Mesothelial cell of epicardium (in vitro differentiated cells): ENCODE measurements at regions not wholly inside any gene's neighbourhood (a gene's known extent, or its start where the extent isn't known, plus 50 kb on each side); places are given as distances from the start of the nearest gene placed in this dataset.

ENCODE experiments used
- DNase-seq, 2 experiments: peaks; one replicate each; pipeline ENCODE4 v3.0.0; 2021; ENCODE audit warnings: low spot score in 2 of 2; ENCODE audit not compliant: unreplicated experiment in 2 of 2
- H3K27ac Mint-ChIP-seq: 2 replicates; pipeline ENCODE4 v1.8.0; 2021; ENCODE audit warnings: mixed read lengths
- H3K27me3 Mint-ChIP-seq: 2 replicates; pipeline ENCODE4 v1.8.0; 2021; ENCODE audit warnings: low read depth, mixed read lengths
- H3K36me3 Mint-ChIP-seq: 2 replicates; pipeline ENCODE4 v1.8.0; 2021; ENCODE audit warnings: mixed read lengths
- H3K4me1 Mint-ChIP-seq: 2 replicates; pipeline ENCODE4 v1.8.0; 2021; ENCODE audit warnings: mixed read lengths
- H3K4me3 Mint-ChIP-seq: 2 replicates; pipeline ENCODE4 v1.8.0; 2021; ENCODE audit warnings: mild to moderate bottlenecking, moderate library complexity, mixed read lengths
- H3K9me3 Mint-ChIP-seq: 2 replicates; pipeline ENCODE4 v1.8.0; 2021; ENCODE audit warnings: mixed read lengths
- TF ChIP-seq, protein P1 (sequence below): fragments of 200-600 bp; sonication (generic); IDR thresholded peaks from one replicate; pipeline ENCODE4 v1.5.0; 2021; ENCODE audit warnings: antibody characterized with exemption; ENCODE audit not compliant: unreplicated experiment

DNA sequence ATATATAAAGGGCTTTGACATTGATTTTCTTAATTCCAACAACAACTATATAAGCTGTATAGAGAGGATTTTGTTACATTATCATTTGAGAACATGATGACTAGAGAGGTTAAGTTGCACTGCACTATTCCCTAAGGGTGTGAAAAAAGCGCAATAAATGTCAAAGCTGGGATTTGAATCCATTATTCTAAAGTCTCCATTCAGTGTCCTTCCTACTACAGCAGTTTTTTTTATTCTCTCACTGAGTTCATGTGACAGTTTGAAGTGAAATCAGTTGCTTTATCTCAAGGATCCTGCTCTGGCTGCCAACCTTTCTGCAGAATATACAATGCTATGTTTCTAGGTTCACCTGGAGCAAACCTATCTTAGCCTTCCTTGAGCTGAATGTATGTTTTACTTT is 177.5 kb downstream of the ANKRD50 start:
- Mint-ChIP-seq H3K4me1 (peaks cover 6% of the 10 kb centered on the region), H3K27me3 (no peaks in the 10 kb centered on the region), H3K27ac (no peak overlapping the region), H3K9me3 (no peaks in the 10 kb centered on the region), H3K36me3 (no peaks in the 10 kb centered on the region), H3K4me3 (no peak overlapping the region)
- DNase-seq: no peak
- TF ChIP-seq, protein P1, sequence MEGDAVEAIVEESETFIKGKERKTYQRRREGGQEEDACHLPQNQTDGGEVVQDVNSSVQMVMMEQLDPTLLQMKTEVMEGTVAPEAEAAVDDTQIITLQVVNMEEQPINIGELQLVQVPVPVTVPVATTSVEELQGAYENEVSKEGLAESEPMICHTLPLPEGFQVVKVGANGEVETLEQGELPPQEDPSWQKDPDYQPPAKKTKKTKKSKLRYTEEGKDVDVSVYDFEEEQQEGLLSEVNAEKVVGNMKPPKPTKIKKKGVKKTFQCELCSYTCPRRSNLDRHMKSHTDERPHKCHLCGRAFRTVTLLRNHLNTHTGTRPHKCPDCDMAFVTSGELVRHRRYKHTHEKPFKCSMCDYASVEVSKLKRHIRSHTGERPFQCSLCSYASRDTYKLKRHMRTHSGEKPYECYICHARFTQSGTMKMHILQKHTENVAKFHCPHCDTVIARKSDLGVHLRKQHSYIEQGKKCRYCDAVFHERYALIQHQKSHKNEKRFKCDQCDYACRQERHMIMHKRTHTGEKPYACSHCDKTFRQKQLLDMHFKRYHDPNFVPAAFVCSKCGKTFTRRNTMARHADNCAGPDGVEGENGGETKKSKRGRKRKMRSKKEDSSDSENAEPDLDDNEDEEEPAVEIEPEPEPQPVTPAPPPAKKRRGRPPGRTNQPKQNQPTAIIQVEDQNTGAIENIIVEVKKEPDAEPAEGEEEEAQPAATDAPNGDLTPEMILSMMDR: no peak

DNA sequence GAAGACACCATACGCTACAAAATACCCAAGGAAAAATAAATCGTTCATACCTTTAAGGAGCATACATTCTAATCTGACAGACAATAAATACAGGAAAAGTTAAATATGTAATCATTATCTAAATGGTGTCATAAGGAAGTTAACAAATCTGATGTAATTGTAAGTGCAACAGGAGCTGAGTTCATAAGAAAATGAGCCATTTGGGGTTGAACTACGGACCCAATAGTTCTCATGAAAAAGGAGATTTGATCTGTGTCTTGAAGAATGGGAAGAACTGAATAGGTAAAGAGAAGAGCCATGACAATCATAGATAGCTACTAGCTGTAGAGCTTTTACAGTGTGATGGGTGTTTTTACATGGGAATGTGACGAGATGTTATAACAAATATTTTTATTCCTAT is 175.6 kb downstream of the ANKRD50 start:
- Mint-ChIP-seq H3K9me3 (no peaks in the 10 kb centered on the region), H3K4me1 (peaks cover 3% of the 10 kb centered on the region), H3K27me3 (no peaks in the 10 kb centered on the region), H3K4me3 (no peak overlapping the region), H3K36me3 (no peaks in the 10 kb centered on the region), H3K27ac (no peak overlapping the region)
- TF ChIP-seq, protein P1: no peak
- no peak for DNase-seq

DNA sequence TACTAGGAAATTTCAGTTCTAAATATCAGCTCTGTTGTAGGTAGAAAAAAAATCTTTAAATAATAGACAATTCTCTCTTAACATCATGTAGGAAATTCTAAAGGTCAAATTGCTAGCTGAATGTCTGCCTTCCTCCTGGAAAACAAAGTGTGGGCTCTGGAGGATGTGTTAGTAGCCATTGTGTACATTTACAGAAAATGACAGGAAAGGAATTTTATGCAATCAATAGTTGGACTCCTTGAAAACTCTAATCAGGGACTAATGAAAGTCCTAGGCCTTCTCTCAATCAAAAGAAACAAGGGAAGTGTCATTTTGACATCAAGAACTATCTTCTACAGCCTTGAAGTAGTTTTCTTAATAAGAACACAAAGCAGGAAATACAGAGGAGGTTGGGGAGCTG is 174.6 kb downstream of the ANKRD50 start:
- Mint-ChIP-seq H3K4me1 (peaks cover 3% of the 10 kb centered on the region), H3K9me3 (no peaks in the 10 kb centered on the region), H3K4me3 (no peak overlapping the region), H3K27me3 (no peaks in the 10 kb centered on the region), H3K27ac (no peak overlapping the region), H3K36me3 (no peaks in the 10 kb centered on the region)
- TF ChIP-seq, protein P1: no peak
- DNase-seq: no peak

DNA sequence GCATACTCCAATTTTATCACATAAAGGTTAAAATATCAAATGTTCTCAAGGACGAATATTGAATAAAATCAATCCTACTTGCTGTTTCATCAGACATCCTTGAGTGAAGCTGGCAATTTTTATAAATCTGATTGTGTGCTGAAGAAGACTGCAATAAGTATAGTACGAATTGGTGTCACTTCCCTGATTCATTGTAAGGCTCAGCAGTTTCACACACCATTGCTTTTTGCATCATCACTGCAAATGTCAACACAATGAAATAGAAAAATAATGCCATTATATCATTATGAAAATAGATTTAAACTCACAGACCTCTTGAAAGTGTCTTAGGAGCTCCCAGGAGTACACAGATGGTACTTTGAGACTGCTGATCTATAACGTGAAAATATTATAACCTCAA is 172.5 kb downstream of the ANKRD50 start:
- TF ChIP-seq, protein P1: no peak
- Mint-ChIP-seq H3K4me1 (peaks cover 3% of the 10 kb centered on the region), H3K36me3 (no peaks in the 10 kb centered on the region), H3K27ac (no peak overlapping the region), H3K27me3 (no peaks in the 10 kb centered on the region), H3K9me3 (no peaks in the 10 kb centered on the region), H3K4me3 (no peak overlapping the region)
- DNase-seq: no peak

DNA sequence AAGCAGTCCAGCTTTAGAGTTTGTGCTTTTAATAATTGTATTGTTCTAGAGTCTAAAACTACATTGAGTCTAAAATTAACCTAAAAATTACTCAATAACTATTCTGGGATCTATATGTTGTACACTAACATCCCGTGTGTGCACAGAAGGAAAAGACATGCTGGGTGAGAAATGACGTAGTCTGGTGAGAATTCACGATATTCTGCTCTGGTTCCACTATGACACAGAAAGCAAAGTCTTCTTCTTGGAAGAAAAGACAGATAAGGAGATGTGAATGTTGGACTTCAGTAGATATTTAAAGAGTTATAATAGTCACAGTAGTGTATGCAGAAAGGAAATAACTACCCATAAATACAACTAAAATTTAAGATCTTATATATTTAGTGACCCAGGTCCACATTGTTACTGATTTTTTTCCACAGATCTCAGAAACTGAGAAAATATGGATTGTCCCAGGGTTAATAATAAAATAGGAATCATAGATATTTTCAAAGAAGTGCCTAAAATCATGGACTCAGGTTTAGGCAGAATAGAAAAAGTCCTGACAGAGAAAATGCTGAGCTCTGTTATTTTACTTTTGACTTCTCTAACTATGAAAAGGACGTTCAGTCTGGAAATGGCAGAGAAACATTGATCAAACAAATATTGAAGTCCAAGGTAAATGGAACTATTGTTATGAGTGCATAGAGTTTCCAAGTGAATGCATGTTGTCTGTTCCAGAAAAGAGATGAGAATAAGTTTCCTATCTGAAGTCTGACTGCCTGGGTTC is 170.7 kb downstream of the ANKRD50 start:
- Mint-ChIP-seq H3K4me1 (peaks cover 3% of the 10 kb centered on the region), H3K27me3 (no peaks in the 10 kb centered on the region), H3K4me3 (no peak overlapping the region), H3K27ac (no peak overlapping the region), H3K36me3 (no peaks in the 10 kb centered on the region), H3K9me3 (no peaks in the 10 kb centered on the region)
- DNase-seq: no peak
- TF ChIP-seq, protein P1: no peak
